Smooth muscle cell (in vitro differentiated cells): ENCODE measurements at regions not wholly inside any gene's neighbourhood (a gene's known extent, or its start where the extent isn't known, plus 50 kb on each side); places are given as distances from the start of the nearest gene placed in this dataset.
"Not testable (repeated sequence)": the region's sequence is repeated elsewhere in the genome, so short reads cannot be mapped to it uniquely, and the experiment has no call there.

Experiments
- DNase-seq: peaks from one replicate; lab custom pipeline; 2025; ENCODE audit not compliant: unreplicated experiment; lab: John Stamatoyannopoulos, UW
- H2AFZ ChIP-seq: fragments of 200-600 bp; sonication (generic); 2 replicates; pipeline ENCODE4 v1.6.0; 2016; ENCODE audit warnings: antibody characterized with exemption, low read depth, mild to moderate bottlenecking
- H3F3A ChIP-seq: fragments of 200-600 bp; sonication (generic); 2 replicates; pipeline ENCODE4 v1.6.0; 2017; ENCODE audit warnings: antibody characterized with exemption, low read depth
- H3K27ac ChIP-seq: fragments of 200-600 bp; sonication (generic); 2 replicates; pipeline ENCODE4 v1.5.1; 2016; ENCODE audit warnings: low read depth, mild to moderate bottlenecking
- H3K27me3 ChIP-seq: fragments of 200-600 bp; sonication (generic); 2 replicates; pipeline ENCODE4 v1.6.1; 2016; ENCODE audit warnings: low read depth, mild to moderate bottlenecking
- H3K36me3 ChIP-seq: fragments of 200-600 bp; sonication (generic); 2 replicates; pipeline ENCODE4 v1.5.1; 2016; ENCODE audit warnings: low read depth
- H3K4me1 ChIP-seq: fragments of 200-600 bp; sonication (generic); 2 replicates; pipeline ENCODE4 v1.5.1; 2016; ENCODE audit warnings: low read depth
- H3K4me2 ChIP-seq: fragments of 200-600 bp; sonication (generic); 2 replicates; pipeline ENCODE4 v1.6.0; 2016; ENCODE audit warnings: mild to moderate bottlenecking
- H3K4me3 ChIP-seq: fragments of 200-600 bp; sonication (generic); 2 replicates; pipeline ENCODE4 v1.5.1; 2016; ENCODE audit warnings: mild to moderate bottlenecking
- H3K79me2 ChIP-seq: fragments of 200-600 bp; sonication (generic); 2 replicates; pipeline ENCODE4 v1.6.0; 2016; ENCODE audit warnings: low read depth, mild to moderate bottlenecking
- H3K9ac ChIP-seq: fragments of 200-600 bp; sonication (generic); 2 replicates; pipeline ENCODE4 v1.6.0; 2016; ENCODE audit warnings: low read depth
- H3K9me3 ChIP-seq: fragments of 200-600 bp; sonication (generic); replicated peaks from 2 replicates; pipeline ENCODE4 v1.5.1; 2016; ENCODE audit warnings: low read depth
- H4K20me1 ChIP-seq: fragments of 200-600 bp; sonication (generic); 2 replicates; pipeline ENCODE4 v1.6.0; 2016; ENCODE audit warnings: low read depth
- CTCF ChIP-seq: fragments of 200-600 bp; sonication (generic); IDR thresholded peaks from 2 replicates; pipeline ENCODE4 v1.5.1; 2017; ENCODE audit warnings: borderline replicate concordance, mild to moderate bottlenecking, antibody characterized with exemption; ENCODE audit not compliant: insufficient read depth, poor library complexity, severe bottlenecking
- WGBS: methylation state at CpG from one replicate; pipeline ENCODE4 v1.1.7; 2016; ENCODE audit warnings: low lambda C conversion rate; 5-methylcytosine and 5-hydroxymethylcytosine counted together

GRCh38 chr1:217993439-217993838 lies 291.7 kb upstream of the RRP15 start:
- Histone ChIP-seq H3K9ac (no peak overlapping the region), H3K4me1 (no peaks in the 10 kb centered on the region), H3K9me3 (no peaks in the 10 kb centered on the region), H4K20me1 (no peaks in the 10 kb centered on the region), H3K27me3 (no peaks in the 10 kb centered on the region), H3F3A (no peaks in the 10 kb centered on the region), H2AFZ (no peak overlapping the region), H3K27ac (no peak overlapping the region), H3K79me2 (no peaks in the 10 kb centered on the region), H3K4me3 (no peak overlapping the region), H3K4me2 (no peak overlapping the region), H3K36me3 (no peaks in the 10 kb centered on the region)
- WGBS: 55% methylated on average over 4 of the region's 4 CpGs
- no peak for TF ChIP-seq CTCF
- DNase-seq: no peak

GRCh38 chr1:218008296-218008695 lies 276.8 kb upstream of the RRP15 start:
- not testable (repeated sequence) for H3K27ac ChIP-seq, H3K79me2 ChIP-seq, DNase-seq, H3K4me1 ChIP-seq, H2AFZ ChIP-seq, H3K9ac ChIP-seq, H3K27me3 ChIP-seq, H3K4me2 ChIP-seq, H3K36me3 ChIP-seq, H3K4me3 ChIP-seq, H3F3A ChIP-seq, H3K9me3 ChIP-seq, H4K20me1 ChIP-seq
- 89% methylated on average over 6 of the region's 6 CpGs for WGBS

- not testable (repeated sequence) for H3K27me3 ChIP-seq, H3K36me3 ChIP-seq, H3K4me2 ChIP-seq, DNase-seq, H3K9ac ChIP-seq, H3K9me3 ChIP-seq, H4K20me1 ChIP-seq, H2AFZ ChIP-seq, H3K4me1 ChIP-seq, H3K27ac ChIP-seq, H3K79me2 ChIP-seq, H3F3A ChIP-seq, H3K4me3 ChIP-seq
- 87% methylated on average over 8 of the region's 8 CpGs for WGBS
Measured at GRCh38 chr1:218015106-218015505, 270.0 kb upstream of the RRP15 start.

GRCh38 chr1:218024211-218024720 lies 260.8 kb upstream of the RRP15 start:
- no peak for DNase-seq
- 70% methylated on average over 2 of the region's 2 CpGs for WGBS
- Histone ChIP-seq H2AFZ (no peak overlapping the region), H3K27me3 (no peaks in the 10 kb centered on the region), H3K36me3 (no peaks in the 10 kb centered on the region), H3K79me2 (no peaks in the 10 kb centered on the region), H3K27ac (no peak overlapping the region), H3K9me3 (no peaks in the 10 kb centered on the region), H3F3A (no peaks in the 10 kb centered on the region), H3K9ac (no peak overlapping the region), H4K20me1 (no peaks in the 10 kb centered on the region), H3K4me1 (peaks cover 18% of the 10 kb centered on the region), H3K4me2 (no peak overlapping the region), H3K4me3 (no peak overlapping the region)
- no peak for TF ChIP-seq CTCF

- Histone ChIP-seq H3K4me3 (no peak overlapping the region), H2AFZ (no peak overlapping the region), H3K4me2 (no peak overlapping the region), H3K9ac (no peak overlapping the region), H3K9me3 (no peaks in the 10 kb centered on the region), H3K4me1 (peaks cover 18% of the 10 kb centered on the region), H4K20me1 (no peaks in the 10 kb centered on the region), H3K27me3 (no peaks in the 10 kb centered on the region), H3K27ac (no peak overlapping the region), H3F3A (no peaks in the 10 kb centered on the region), H3K36me3 (no peaks in the 10 kb centered on the region), H3K79me2 (no peaks in the 10 kb centered on the region)
- WGBS: 85% methylated on average over 2 of the region's 2 CpGs
- no peak for DNase-seq
- TF ChIP-seq CTCF: no peak
Measured at GRCh38 chr1:218025454-218025853, 259.6 kb upstream of the RRP15 start.
